HG03439 (cell line): ENCODE measurements at regions not wholly inside any gene's neighbourhood (a gene's known extent, or its start where the extent isn't known, plus 50 kb on each side); places are given as distances from the start of the nearest gene placed in this dataset.
"Not testable (repeated sequence)": the region's sequence is repeated elsewhere in the genome, so short reads cannot be mapped to it uniquely, and the experiment has no call there.

Source experiments
- ATAC-seq: cut with Tn5 transposase; IDR thresholded peaks from one replicate; pipeline ENCODE4 v1.9.1; 2021; ENCODE audit warnings: mild to moderate bottlenecking, moderate library complexity; ENCODE audit not compliant: unreplicated experiment

DNA sequence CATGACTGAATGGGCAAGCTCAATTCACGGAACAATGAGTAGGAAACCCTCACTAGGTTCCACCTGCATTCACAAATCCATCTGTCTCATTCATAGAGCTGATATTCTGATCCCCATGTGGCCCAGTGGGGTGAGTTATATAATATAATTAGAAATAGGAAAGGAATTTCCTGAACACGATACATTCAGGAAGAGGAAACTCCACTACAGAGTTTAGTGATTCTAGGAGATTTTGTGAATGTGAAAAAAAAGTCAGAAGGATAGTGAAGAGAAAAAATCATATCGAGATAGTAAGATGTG, 471.2 kb downstream of the GASK1B start:
- no peak for ATAC-seq

DNA sequence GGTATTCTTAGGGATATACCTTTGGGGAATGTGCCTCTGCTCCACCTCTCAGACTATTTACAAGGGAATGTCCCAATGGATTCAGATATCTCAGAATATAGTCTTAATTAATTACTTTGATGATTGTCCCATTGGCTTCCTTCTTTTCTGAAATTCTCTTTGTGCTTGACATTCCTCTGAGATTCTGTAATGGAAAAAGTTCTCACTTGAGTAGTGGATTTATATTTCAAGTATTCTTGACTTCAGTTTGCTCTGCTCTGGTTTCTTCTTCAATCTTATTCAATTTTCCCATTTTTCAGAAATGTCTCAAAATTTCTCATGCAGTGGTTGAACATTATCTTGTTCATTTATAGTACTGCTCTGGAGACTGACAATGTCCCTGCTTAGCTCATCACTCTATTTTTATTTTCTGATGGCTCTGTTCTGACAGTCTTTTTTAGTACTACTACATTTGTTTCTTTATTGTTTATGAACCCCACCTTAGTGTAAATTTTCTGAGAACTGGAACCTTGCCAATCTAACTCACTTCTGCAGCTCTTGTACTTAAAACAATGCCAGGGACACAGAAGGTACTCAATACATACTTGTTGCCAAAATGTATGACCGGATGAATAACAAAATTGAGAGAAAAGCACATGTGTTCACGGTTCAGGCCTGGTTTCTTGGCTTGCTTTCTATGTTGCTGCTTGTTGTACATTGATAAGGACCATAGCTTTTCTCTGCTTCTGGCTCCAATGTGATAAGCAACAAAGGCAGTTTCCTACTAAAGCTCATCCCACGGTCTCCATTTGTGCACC, 471.7 kb downstream of the GASK1B start:
- no peak for ATAC-seq

GRCh38 chr4:157689476-157689875, 468.9 kb downstream of the GRIA2 start:
- ATAC-seq = no peak

DNA sequence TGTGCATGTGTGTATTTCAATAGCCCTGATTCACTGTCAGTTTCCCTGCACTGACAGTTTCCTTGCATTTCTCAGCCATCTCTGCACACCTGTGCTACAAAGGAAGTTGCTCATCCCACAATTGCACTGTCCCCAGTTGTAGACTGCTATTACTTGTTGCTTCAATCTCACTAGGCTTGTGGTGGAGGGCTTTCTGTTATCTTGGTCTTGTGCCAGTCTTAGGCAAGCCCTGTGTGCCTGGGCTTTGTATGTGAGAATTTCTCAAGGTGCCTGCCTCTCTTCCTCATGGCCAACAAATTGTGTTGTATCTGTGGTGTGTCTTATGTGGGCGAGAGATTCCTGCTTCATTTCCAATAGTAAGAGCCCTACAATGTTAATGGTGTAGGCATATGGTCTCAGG, 467.4 kb downstream of the GRIA2 start:
- ATAC-seq = no peak

GRCh38 chr4:157679326-157679725, 458.8 kb downstream of the GRIA2 start:
- not testable (repeated sequence) for ATAC-seq

GRCh38 chr4:157678478-157678877, 457.9 kb downstream of the GRIA2 start:
- no peak for ATAC-seq

DNA sequence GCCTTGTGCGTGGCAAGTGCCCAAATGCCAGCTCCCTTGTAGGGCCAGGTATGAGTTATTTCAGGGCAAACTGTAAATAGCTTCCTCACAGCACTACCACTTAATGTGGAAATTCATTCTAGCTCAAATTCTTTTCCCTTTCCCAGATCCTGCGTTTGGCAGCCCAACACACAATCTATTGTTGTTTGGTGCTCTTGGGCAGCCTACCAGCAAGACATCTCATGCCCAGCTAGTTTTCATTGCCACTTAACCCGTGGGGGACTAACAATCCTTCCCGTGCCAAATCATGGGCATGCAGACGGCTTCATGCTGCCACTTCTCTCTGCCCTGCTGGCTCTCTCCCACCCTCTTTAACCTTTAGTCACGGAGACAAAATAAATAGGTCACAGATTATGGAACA, 454.2 kb downstream of the GRIA2 start:
- ATAC-seq = no peak

DNA sequence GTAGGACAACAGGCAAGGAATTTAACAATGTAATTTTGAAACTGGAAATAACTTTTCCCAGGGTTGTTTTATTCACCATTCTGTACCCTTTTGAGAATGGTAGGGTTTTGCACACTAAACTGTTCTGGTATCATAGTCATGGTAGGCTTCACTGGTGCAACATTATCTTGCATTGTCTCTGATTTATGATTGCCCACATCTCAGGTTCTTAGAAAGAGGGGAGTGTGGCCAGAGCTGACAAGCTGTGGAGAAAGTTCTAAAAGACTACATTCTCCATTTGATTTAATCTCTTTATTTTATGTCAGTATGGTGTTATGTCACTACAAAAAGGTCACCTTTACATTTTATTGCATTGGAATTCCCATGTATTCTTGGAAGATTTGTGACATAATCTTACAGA, 447.3 kb downstream of the GRIA2 start:
- ATAC-seq = no peak

DNA sequence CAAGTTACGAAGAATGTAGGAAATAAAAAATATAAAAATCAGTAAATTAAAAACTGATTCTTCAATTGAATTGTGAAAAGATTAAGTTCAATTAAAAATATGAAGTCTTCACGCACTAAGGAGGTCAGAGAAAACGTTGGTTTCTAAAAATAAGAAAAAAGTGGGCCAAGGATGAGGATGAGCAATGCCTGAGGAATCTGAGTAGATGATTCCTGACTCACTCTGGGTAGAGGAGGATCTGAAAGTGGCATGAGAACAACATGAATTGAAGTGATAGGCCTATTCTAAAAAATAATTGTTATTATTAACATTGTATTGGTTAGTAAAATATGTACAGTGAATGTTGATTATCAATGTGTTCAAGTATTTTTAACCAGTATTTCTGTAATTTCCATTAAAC, 444.2 kb downstream of the GRIA2 start:
- no peak for ATAC-seq

DNA sequence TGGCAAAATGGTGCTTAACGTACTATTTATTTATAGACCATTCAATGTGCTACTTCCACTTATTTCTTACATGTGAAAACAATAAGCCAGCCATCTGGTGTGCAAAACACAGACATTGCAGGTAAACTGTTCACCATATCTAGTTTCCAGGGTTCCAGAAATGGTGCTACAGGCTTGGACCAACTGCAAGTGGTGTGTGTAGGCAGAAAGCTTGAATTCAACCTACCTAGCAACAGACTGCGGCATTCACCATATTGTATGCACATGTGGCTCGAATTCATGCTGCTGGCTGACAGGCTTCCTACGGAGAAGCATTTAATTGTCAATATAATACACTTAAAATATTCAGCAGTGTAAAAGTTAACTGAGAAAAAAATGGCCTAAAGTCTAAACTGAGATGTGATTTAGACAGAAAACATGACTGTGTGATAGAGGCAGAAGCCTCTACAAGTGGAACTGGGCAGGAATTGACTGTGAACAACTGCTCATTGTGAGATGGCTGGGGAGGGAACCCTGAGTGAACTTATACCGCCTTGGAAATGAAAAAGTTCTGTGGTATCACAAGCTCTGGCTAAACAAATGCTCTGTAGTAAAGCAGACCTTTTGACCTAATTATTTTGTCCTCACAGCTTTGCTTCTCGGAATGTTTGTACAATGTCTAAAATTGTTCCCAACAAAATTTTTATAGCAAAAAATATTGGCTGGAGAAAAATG, 434.7 kb downstream of the GRIA2 start:
- no peak for ATAC-seq

DNA sequence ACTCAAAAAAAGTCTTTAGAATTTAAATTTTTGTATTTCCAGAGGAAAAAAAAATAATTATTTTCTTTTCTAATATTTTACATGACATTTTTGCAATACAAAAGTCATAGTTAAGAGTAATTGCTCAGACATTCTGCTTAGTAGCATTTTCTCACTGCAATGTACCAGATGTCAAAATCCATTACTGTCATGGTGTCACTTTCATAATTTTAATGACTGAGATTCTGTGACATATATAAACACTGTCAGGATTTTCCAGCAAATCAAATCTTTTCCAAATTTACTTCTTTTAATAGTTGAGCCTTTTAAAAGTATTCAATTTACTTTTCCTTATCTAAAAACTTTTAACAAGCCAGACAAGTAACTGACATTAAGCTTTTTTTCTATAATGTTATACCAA, 422.7 kb downstream of the GRIA2 start:
- ATAC-seq = no peak

DNA sequence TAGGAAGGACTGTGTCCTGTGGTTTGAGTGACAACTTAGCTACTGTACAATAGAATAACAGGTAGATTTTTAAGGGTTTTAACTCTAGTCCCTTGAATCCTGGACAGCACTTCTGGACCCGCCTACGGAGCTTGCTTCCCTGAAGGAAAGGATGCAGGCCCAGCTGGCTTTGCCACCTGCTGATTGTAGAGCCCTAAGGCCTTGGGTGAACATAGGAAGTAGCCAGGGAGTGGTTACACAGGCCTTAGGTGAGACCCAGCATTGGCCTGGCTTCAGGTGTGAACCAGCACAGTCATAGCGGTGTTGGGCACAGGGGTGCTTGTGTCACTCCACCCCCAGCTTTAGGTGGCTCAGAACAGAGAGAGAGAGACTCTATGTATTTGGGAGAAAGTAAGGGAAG, 413.5 kb downstream of the GRIA2 start:
- no peak for ATAC-seq

GRCh38 chr4:157616741-157617472, 396.4 kb downstream of the GRIA2 start:
- ATAC-seq = no peak

GRCh38 chr4:157607996-157608395, 387.5 kb downstream of the GRIA2 start:
- no peak for ATAC-seq

DNA sequence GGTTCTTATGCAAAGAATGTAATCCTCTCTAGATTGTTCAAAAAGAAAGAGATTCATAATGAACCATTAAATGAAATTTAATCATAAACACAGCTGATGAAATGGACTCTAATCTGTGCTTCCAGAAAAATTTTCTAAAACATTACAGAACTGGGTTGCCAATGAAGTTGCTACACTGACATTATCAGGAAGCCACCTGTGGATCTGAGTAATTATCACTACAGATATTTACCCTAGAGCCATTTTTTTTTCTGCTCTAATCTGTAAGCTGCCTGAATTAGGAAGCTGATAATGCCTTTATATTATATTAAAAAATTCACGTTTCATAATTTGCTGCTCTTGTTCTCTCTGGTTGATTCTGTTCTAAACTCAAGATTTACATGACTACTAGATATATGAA, 380.1 kb downstream of the GRIA2 start:
- ATAC-seq = no peak

- no peak for ATAC-seq
Measured at GRCh38 chr4:157591245-157591644, 370.7 kb downstream of the GRIA2 start.

DNA sequence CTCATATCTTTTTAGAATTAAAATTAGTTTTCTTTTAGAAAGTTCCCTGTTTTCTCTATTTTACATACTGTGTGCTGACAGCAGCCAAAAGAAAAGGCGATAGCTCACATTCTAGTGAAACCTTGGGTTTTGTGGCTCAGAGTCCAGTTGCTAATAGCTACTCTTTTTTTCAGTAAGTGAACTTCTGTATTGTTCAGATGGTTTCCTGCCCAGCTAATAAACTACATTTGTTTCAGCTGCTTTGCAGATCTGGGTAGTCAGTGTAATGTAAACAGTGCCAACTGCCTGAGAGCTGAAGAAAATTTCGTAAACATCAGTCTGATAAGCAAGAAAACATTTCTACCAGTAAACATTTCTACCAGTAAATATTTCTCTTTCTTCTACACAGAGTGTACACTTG, 370.2 kb downstream of the GRIA2 start:
- ATAC-seq = no peak

- no peak for ATAC-seq
Measured at GRCh38 chr4:157587681-157588423, 367.3 kb downstream of the GRIA2 start.

DNA sequence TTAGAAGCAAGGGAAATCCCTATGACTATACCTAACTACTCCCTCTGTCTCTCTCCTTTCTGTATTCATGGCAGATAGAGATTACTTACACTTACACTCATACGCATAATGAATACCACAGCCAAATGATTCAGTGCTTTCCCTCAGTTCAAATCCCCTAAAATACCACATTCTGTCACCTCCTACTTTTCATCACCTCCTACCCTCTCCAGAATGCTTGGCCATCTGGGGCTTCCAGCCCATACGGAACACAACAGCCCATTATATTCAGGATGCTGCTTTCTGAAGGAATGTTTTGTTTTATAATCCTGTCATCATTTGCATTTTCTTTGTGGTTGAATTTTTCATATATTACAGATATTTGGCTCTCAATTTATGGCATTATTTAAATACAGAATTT, 361.6 kb downstream of the GRIA2 start:
- ATAC-seq = no peak

GRCh38 chr4:157576671-157577217, 356.2 kb downstream of the GRIA2 start:
- no peak for ATAC-seq

GRCh38 chr4:157575339-157575738, 354.8 kb downstream of the GRIA2 start:
- ATAC-seq = no peak
